Left hindlimb (tissue), 1 donor: ENCODE measurements at regions not wholly inside any gene's neighbourhood (a gene's known extent, or its start where the extent isn't known, plus 50 kb on each side); places are given as distances from the start of the nearest gene placed in this dataset.

Source experiments
- DNase-seq: peaks from one replicate; pipeline ENCODE4 v3.0.0-alpha.2; 2018

DNA sequence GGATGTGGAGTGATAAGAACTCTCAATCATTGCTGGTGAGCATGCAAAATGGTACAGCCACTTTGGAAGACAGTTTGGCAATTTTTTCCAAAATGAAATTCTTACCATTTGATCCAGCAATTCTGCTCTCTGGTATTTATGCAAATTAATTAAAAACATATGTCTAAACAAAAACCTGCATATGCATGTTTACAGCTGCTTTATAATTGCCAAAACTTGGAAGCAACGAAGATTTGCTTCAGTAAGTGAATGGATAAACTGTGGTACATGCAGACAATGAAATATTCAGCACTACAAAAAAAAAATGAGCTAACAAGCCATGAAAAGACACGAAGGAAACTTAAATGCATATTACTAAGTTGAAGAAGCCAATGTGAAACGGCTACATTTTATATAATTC lies 55.5 kb upstream of the SMLR1 start:
- no peak for DNase-seq

DNA sequence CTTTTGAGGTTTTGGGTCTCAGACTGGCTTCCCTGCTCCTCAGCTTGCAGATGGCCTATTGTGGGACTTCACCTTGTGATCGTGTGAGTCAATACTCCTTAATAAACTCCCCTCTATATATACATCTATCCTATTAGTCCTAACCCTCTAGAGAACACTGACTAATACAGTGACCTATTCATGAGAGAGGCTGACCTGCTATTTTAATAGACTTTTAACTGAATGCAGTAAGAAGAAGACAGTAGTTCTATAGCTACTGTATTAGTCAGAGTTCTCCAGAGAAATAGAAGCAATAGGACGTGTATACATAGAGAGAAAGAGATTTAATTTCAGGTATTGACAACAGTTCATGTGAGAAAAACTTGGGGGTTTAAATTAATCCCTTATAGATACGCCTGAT lies 53.3 kb upstream of the SMLR1 start:
- no peak for DNase-seq

DNA sequence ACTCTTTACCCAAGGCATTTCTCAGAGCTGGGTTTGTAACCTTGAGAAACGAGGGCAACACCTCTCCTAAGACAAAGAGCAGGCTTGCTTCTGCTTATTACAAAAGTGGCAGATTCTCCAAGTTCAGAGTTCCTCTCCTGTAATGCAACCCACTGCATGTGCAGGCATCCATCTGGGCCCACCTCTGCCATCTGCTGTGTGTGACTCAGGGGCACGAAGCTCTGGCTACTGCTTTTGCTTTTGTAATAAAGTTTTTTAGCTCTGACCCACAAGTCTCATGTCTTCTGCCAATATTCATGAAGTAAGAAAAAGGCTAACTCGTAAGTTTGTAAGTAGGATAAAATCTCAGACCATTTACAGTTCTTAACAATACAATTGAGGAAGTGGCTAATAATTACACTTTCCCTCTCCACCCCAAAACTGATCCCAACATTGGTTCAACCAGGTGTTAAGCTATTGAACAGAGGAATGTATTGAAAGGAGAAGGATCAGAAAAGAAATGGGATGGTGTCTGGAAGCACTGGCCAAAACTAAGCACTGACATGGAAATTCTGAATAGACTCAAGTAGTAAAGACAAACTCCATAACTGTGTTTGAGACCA lies 51.7 kb upstream of the SMLR1 start:
- DNase-seq = no peak

DNA sequence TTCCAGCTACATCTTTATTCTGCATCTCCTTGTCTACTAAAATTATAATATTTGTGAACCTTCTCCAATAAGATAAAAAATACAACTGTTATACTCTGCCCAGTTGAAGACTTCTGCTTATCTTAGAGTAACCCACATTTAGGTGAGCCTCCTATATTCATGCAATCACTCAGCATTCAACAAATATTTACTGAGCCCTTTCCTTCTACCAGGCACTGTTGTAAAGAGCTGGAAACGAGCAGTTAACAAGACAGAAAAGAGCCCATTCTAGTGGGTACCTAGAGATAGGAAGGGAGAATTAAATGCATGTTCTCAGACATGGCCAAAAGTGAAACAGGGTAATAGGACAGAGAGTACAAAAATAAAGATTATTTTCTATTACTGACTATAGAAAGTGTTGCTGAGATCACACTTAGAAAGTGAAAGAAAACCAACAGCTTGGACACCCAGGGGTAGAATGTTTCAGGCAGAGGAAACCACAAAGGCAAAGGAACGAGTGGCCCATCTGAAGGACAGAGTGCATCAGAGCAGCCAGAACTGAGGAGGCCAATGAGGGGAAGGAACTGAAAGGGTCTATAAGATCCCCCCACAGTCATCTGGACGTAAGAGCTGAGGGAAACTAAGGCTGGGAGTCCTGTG lies 50.8 kb upstream of the SMLR1 start:
- DNase-seq = no peak
